Suprapubic skin (tissue), 3 donors: ENCODE measurements at regions not wholly inside any gene's neighbourhood (a gene's known extent, or its start where the extent isn't known, plus 50 kb on each side); places are given as distances from the start of the nearest gene placed in this dataset.

Source experiments
- EP300 ChIP-seq: sonication (generic); formaldehyde crosslinking; IDR thresholded peaks from one replicate; pipeline ENCODE4 v1.6.1; 2017; ENCODE audit warnings: antibody characterized with exemption
- TF ChIP-seq, protein P1 (sequence below), 2 donors: fragments of 200-600 bp in 1 of 2; fragments of 450-650 bp in 1 of 2; sonication (generic) in 1 of 2; IDR thresholded peaks; one replicate each; pipeline ENCODE4 v1.5.1; 2016 to 2019; ENCODE audit warnings: antibody characterized with exemption in 2 of 2, mild to moderate bottlenecking in 1 of 2, moderate library complexity in 1 of 2

- no peak for TF ChIP-seq EP300
- TF ChIP-seq, protein P1, sequence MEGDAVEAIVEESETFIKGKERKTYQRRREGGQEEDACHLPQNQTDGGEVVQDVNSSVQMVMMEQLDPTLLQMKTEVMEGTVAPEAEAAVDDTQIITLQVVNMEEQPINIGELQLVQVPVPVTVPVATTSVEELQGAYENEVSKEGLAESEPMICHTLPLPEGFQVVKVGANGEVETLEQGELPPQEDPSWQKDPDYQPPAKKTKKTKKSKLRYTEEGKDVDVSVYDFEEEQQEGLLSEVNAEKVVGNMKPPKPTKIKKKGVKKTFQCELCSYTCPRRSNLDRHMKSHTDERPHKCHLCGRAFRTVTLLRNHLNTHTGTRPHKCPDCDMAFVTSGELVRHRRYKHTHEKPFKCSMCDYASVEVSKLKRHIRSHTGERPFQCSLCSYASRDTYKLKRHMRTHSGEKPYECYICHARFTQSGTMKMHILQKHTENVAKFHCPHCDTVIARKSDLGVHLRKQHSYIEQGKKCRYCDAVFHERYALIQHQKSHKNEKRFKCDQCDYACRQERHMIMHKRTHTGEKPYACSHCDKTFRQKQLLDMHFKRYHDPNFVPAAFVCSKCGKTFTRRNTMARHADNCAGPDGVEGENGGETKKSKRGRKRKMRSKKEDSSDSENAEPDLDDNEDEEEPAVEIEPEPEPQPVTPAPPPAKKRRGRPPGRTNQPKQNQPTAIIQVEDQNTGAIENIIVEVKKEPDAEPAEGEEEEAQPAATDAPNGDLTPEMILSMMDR (IDR thresholded peaks at IDR 0.05): no peak
These were observed 66.3 kb upstream of the STX18 start for GRCh38 chr4:4608214-4608537.
